ENCODE measurements at regions not wholly inside any gene's neighbourhood (a gene's known extent, or its start where the extent isn't known, plus 50 kb on each side); places are given as distances from the start of the nearest gene placed in this dataset.

- no peak for DNase-seq (ENCODE audit: low read depth in 1 of 2, low spot score in 2 of 2)
- no peak overlapping the region; a peak in 1 of 7 replicates for H3K9ac ChIP-seq (replicated peaks in 1 of 4; ENCODE audit: extremely low read depth in 1 of 4, low read depth in 3 of 4, low read length in 3 of 4)
- H2BK20ac ChIP-seq (ENCODE audit: low read length): no peak overlapping the region
- H2BK12ac ChIP-seq (ENCODE audit: low read depth, low read length): no peak overlapping the region
- no peak overlapping the region for H4K91ac ChIP-seq (replicated peaks; ENCODE audit: insufficient read length, low read length)
- TF ChIP-seq SP4 (IDR thresholded peaks at IDR 0.05; ENCODE audit: low read length) (no peak), JUN (IDR thresholded peaks at IDR 0.05; ENCODE audit: low read depth, low read length) (no peak), SP2 (IDR thresholded peaks at IDR 0.05; ENCODE audit: low read length) (no peak), GTF2F1 (IDR thresholded peaks at IDR 0.05; ENCODE audit: borderline replicate concordance, low read depth, low read length) (no peak), HDAC6 (IDR thresholded peaks at IDR 0.05; ENCODE audit: low read depth, low read length) (no peak), JUND (IDR thresholded peaks at IDR 0.05; ENCODE audit: low read length) (no peak), SIN3A (conservative IDR thresholded peaks at IDR 0.05 in 1 of 2, IDR thresholded peaks at IDR 0.05 in 1 of 2; ENCODE audit: low read depth in 1 of 2, low read length in 2 of 2) (no peak), NRF1 (IDR thresholded peaks at IDR 0.05; ENCODE audit: low read depth, low read length) (no peak), ASH2L (IDR thresholded peaks at IDR 0.05; ENCODE audit: low read length) (no peak)
- H3K9me3 ChIP-seq (ENCODE audit: insufficient read depth in 2 of 2, low read depth in 1 of 2, low read length in 1 of 2): peaks cover 0 to 2% of the 10 kb centered on the region in 2 experiments; a peak in 1 of 4 replicates
- H3K23me2 ChIP-seq (ENCODE audit: low read depth, low read length): no peaks in the 10 kb centered on the region; the same call in 1 of the 2 replicates
- ChIA-PET CTCF (ENCODE audit: partially characterized antibody) (no interaction called here), POLR2A (ENCODE audit: partially characterized antibody) (interaction anchor here (1.5 kb wide), 1 partner anchor 13 kb away, joined by 4 read pairs; no protein-coding TSS in a partner anchor)
- H2BK15ac ChIP-seq (ENCODE audit: low read length): no peak overlapping the region
- no peak overlapping the region for H3K4me3 ChIP-seq (ENCODE audit: extremely low read depth in 1 of 4, insufficient read depth in 2 of 4, low read depth in 3 of 4, low read length in 4 of 4)
- H3K36me3 ChIP-seq (ENCODE audit: control insufficient read depth in 2 of 4, insufficient read depth in 4 of 4, low read length in 3 of 4): no peaks in the 10 kb centered on the region
- no peak for FAIRE-seq
- H3K79me1 ChIP-seq (ENCODE audit: low read depth, low read length): no peaks in the 10 kb centered on the region
- H2BK120ac ChIP-seq (replicated peaks; ENCODE audit: low read depth, low read length): no peak overlapping the region
- no peak overlapping the region for H3K56ac ChIP-seq (replicated peaks; ENCODE audit: insufficient read length, low read depth, low read length)
- no peak overlapping the region for H2AK5ac ChIP-seq (ENCODE audit: low read depth, low read length)
- H4K8ac ChIP-seq (ENCODE audit: extremely low read depth, insufficient read depth, low read length): no peak overlapping the region
- H3K4me2 ChIP-seq (ENCODE audit: insufficient read depth in 1 of 2, low read depth in 2 of 2, low read length in 2 of 2): no peak overlapping the region
- H3K4me1 ChIP-seq (replicated peaks in 1 of 4; ENCODE audit: control insufficient read depth in 3 of 4, insufficient read depth in 4 of 4, low read length in 3 of 4): no peaks in the 10 kb centered on the region
- H2BK5ac ChIP-seq (ENCODE audit: low read depth, low read length): 0 out of 2 replicates have a peak overlapping the region, but pooled peaks have one; percentile 18
- 79% methylated on average over 6 of the region's 6 CpGs; no CpG with 5 or more reads in 1 of the 2 experiments for WGBS, 2 experiments (ENCODE audit: extremely low coverage in 1 of 2, insufficient coverage in 1 of 2, insufficient read length in 1 of 2, insufficient replicate concordance in 2 of 2, low coverage in 1 of 2, low lambda C conversion rate in 2 of 2, missing lambda C conversion rate in 1 of 2)
- H4K5ac ChIP-seq (ENCODE audit: insufficient read length, low read depth, low read length): no peak overlapping the region
- no peaks in the 10 kb centered on the region for H3K27me3 ChIP-seq (replicated peaks in 1 of 4; ENCODE audit: control insufficient read depth in 3 of 4, extremely low read depth in 1 of 4, insufficient read depth in 3 of 4, low read length in 3 of 4)
- no peaks in the 10 kb centered on the region for H4K20me1 ChIP-seq (replicated peaks in 1 of 2; ENCODE audit: control insufficient read depth in 1 of 2, insufficient read depth in 2 of 2, low read length in 2 of 2)
- no peak overlapping the region for H3K18ac ChIP-seq (ENCODE audit: extremely low read depth, low read length)
- H3K4ac ChIP-seq (replicated peaks; ENCODE audit: insufficient read length, low read depth, low read length): no peak overlapping the region
- no peaks in the 10 kb centered on the region for H3K79me2 ChIP-seq (ENCODE audit: control insufficient read depth in 1 of 2, insufficient read depth in 2 of 2, low read length in 2 of 2)
- H3K23ac ChIP-seq (ENCODE audit: insufficient read length): no peak overlapping the region
- no peak overlapping the region for H3K27ac ChIP-seq (ENCODE audit: low read depth, low read length)
- H3K14ac ChIP-seq (ENCODE audit: insufficient read length): no peak overlapping the region
- 0 out of 2 replicates have a peak overlapping the region, but pooled peaks have one; percentile 3 for H2AFZ ChIP-seq (ENCODE audit: low read length)
Observed at GRCh38 chr9:126038790-126039189, 287.8 kb upstream of the MVB12B start.
